ENCODE measurements at regions not wholly inside any gene's neighbourhood (a gene's known extent, or its start where the extent isn't known, plus 50 kb on each side); places are given as distances from the start of the nearest gene placed in this dataset.

- Histone ChIP-seq H3K9me3 (replicated peaks; ENCODE audit: insufficient read depth, low read length) (no peaks in the 10 kb centered on the region), H3K4me2 (ENCODE audit: low read depth, low read length) (no peak overlapping the region), H3F3A (ENCODE audit: insufficient read depth, low read length) (no peaks in the 10 kb centered on the region), H3K4me3 (ENCODE audit: low read length) (no peak overlapping the region), H3K79me2 (ENCODE audit: low read length) (no peaks in the 10 kb centered on the region), H3K36me3 (replicated peaks; ENCODE audit: insufficient read depth, low read length) (no peaks in the 10 kb centered on the region), H3K4me1 (ENCODE audit: low read length) (no peaks in the 10 kb centered on the region), H3K9ac (ENCODE audit: low read length) (no peak overlapping the region), H3K27ac (ENCODE audit: low read length) (no peak overlapping the region), H3K27me3 (replicated peaks; ENCODE audit: insufficient read depth, low read length) (no peaks in the 10 kb centered on the region), H4K20me1 (ENCODE audit: insufficient read depth, low read length) (no peaks in the 10 kb centered on the region), H3K9me2 (replicated peaks; ENCODE audit: insufficient read depth, low read length) (no peaks in the 10 kb centered on the region), H2AFZ (ENCODE audit: low read length) (no peak overlapping the region)
- no peak for TF ChIP-seq EZH2 (optimal IDR thresholded peaks at IDR 0.05; ENCODE audit: low read depth, low read length)
- no peak for TF ChIP-seq CTCF (IDR thresholded peaks at IDR 0.05; ENCODE audit: low read length)
- no peak for TF ChIP-seq EZH2phosphoT487 (IDR thresholded peaks at IDR 0.05; ENCODE audit: low read length)
- no peak for DNase-seq
Measured at GRCh38 chr2:181839811-181840210, 51.7 kb upstream of the ITPRID2 start.

GRCh38 chr2:181841079-181841478 is 50.5 kb upstream of the ITPRID2 start:
- Histone ChIP-seq H3K4me2 (ENCODE audit: low read depth, low read length) (no peak overlapping the region), H3K27ac (ENCODE audit: low read length) (no peak overlapping the region), H3K36me3 (replicated peaks; ENCODE audit: insufficient read depth, low read length) (no peaks in the 10 kb centered on the region), H3K9me3 (replicated peaks; ENCODE audit: insufficient read depth, low read length) (no peaks in the 10 kb centered on the region), H3K27me3 (replicated peaks; ENCODE audit: insufficient read depth, low read length) (no peaks in the 10 kb centered on the region), H3K79me2 (ENCODE audit: low read length) (no peaks in the 10 kb centered on the region), H3K9me2 (replicated peaks; ENCODE audit: insufficient read depth, low read length) (no peaks in the 10 kb centered on the region), H3K9ac (ENCODE audit: low read length) (no peak overlapping the region), H2AFZ (ENCODE audit: low read length) (no peak overlapping the region), H3K4me1 (ENCODE audit: low read length) (no peaks in the 10 kb centered on the region), H3K4me3 (ENCODE audit: low read length) (no peak overlapping the region), H3F3A (ENCODE audit: insufficient read depth, low read length) (no peaks in the 10 kb centered on the region), H4K20me1 (ENCODE audit: insufficient read depth, low read length) (no peaks in the 10 kb centered on the region)
- TF ChIP-seq EZH2 (optimal IDR thresholded peaks at IDR 0.05; ENCODE audit: low read depth, low read length): no peak
- DNase-seq: no peak
